GM06990 (cell line): ENCODE measurements at regions not wholly inside any gene's neighbourhood (a gene's known extent, or its start where the extent isn't known, plus 50 kb on each side); places are given as distances from the start of the nearest gene placed in this dataset.

Experiments
- DNase-seq: peaks from one replicate; pipeline ENCODE4 v3.0.0-alpha.2; 2011; ENCODE audit not compliant: insufficient read length; ENCODE audit errors: extremely low read depth
- H3K27me3 ChIP-seq: replicated peaks from 2 replicates; pipeline ENCODE4 v1.6.0; 2011; ENCODE audit warnings: low read length; ENCODE audit not compliant: control insufficient read depth, insufficient read depth
- H3K36me3 ChIP-seq: 2 replicates; pipeline ENCODE4 v1.5.1; 2011; ENCODE audit warnings: low read length; ENCODE audit not compliant: control insufficient read depth, insufficient read depth
- H3K4me3 ChIP-seq: replicated peaks from 2 replicates; pipeline ENCODE4 v1.5.1; 2011; ENCODE audit warnings: low read depth, mild to moderate bottlenecking, control low read depth, low read length
- CTCF ChIP-seq: IDR thresholded peaks from 2 replicates; pipeline ENCODE4 v1.5.1; 2011; ENCODE audit warnings: low read length, control low read depth, mild to moderate bottlenecking, inconsistent platforms; ENCODE audit not compliant: insufficient read depth, poor library complexity, severe bottlenecking

DNA sequence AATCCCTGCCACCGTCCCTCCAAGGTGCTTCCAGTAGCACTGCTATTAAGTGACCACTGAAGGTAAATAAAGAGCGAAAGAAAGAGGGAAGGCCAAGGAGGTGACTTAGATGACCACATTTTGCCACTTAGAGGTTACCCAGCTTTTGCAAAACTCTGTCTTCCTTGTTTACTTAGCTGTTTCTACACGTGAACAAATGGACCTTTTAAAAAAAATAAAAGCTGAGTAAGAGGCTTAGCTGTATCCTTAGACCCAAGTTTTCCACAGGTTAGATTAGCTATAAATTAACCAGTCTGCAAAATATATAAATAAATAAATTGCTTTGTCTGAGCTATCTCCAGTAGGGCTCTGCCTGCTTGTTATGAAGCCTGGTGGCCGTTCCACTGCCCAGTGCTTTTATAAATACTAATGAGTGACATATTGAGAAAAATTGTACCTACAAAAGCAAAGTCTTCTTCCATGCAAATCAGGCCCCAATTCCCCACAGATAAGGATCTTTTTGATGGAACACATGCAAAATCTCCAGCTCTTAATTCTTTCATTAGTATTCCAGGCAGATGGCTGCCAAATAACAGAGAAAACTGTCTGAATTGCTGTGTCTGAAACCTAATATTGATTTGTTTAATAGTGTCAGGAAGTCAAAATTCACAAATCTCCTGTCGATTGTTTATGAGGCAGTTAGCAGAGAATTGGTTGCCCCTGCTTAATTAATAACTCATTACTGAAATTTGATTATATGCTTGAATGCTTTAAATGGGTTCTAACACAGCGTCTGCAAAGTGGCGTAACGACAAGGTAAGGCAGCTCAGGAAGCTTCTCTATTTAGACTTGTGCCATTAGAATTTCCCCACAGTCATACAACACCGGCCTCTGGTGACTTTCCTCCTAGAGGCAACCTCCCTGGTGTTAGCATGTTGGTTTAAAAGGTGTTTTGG is 176.7 kb downstream of the EMX2 start:
- Histone ChIP-seq H3K4me3 (no peak overlapping the region), H3K36me3 (no peaks in the 10 kb centered on the region), H3K27me3 (no peaks in the 10 kb centered on the region)
- TF ChIP-seq CTCF, result no peak
- DNase-seq, result no peak

- H3K36me3 ChIP-seq, result no peaks in the 10 kb centered on the region
- no peak overlapping the region for H3K4me3 ChIP-seq
- no peaks in the 10 kb centered on the region for H3K27me3 ChIP-seq
- DNase-seq, result no peak
- TF ChIP-seq CTCF, result no peak
These were observed 178.6 kb downstream of the EMX2 start for GRCh38 chr10:117720931-117721835.

DNA sequence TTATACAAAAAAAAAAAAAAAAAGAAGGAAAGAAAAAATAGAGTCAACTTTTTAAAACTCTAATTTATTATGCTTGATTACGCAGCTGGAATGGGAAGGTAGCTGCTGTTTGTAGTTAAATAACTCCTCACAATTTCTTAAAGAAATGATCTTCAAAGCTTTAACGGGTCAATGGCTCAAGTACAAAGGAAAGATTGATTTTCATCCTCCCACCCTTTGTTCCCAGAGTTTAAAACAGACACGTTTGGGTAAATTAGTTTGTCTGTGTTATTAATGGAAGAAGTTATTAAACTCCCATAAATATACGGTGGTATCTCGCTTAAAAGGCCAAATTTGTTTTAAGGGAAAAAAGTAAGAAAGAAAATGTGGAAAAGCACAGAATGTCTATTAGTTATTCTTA is 179.3 kb downstream of the EMX2 start:
- no peak for TF ChIP-seq CTCF
- no peak overlapping the region for H3K4me3 ChIP-seq
- H3K36me3 ChIP-seq, result no peaks in the 10 kb centered on the region
- no peak for DNase-seq
- H3K27me3 ChIP-seq, result no peaks in the 10 kb centered on the region

DNA sequence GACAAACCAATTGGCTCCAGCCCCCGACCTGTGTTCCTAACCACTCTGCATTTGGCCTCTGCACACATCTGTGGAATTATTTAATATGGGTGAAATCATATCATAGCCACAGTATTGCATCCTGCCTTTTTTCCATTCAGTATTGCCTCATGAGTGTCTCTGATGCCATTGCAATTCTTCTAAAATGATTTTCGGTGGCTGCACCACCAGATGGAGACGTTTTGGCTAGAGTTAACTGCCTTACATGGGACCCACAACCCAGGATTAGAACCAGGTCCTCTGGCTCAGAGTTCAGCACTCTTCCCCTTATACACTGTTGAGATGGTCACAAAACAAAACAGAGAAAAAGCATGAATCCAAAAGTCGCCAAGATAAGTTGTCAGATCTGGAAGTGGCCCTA is 180.8 kb downstream of the EMX2 start:
- TF ChIP-seq CTCF, result no peak
- Histone ChIP-seq H3K36me3 (no peaks in the 10 kb centered on the region), H3K27me3 (no peaks in the 10 kb centered on the region), H3K4me3 (no peak overlapping the region)
- DNase-seq, result no peak

DNA sequence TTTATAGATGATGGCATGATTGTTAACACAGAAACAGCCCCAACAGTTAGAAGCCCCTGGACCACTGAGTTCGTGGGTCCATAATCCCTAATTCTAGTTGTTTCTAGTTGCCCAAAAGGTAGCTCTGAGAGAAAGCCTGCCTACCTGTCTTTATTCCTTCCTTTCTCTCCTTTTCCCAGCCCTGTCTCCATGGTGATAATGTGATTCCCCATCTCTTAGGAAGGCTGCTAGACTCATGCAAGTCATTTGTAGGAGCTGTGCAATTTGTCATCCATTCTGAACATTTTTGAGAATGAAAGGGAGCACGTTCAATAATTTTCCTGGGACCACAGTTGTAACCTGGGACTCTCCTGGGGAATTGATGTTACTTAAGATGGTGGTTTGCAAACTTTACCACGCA is 183.4 kb downstream of the EMX2 start:
- no peak for DNase-seq
- Histone ChIP-seq H3K4me3 (no peak overlapping the region), H3K27me3 (no peaks in the 10 kb centered on the region), H3K36me3 (no peaks in the 10 kb centered on the region)
- TF ChIP-seq CTCF, result no peak
